HL-60 (cell line): ENCODE measurements at regions not wholly inside any gene's neighbourhood (a gene's known extent, or its start where the extent isn't known, plus 50 kb on each side); places are given as distances from the start of the nearest gene placed in this dataset.

ENCODE experiments used
- CTCF ChIP-seq: IDR thresholded peaks from one replicate; pipeline ENCODE4 v1.5.1; 2011; ENCODE audit warnings: low read length, control low read depth, inconsistent platforms; ENCODE audit not compliant: insufficient read depth
- REST ChIP-seq: IDR thresholded peaks from 2 replicates; pipeline ENCODE4 v1.6.1; 2012; ENCODE audit warnings: low read depth; ENCODE audit not compliant: insufficient replicate concordance

GRCh38 chr15:97903560-97903959 is 56.9 kb upstream of the ARRDC4 start:
- TF ChIP-seq REST (no peak), CTCF (no peak)
